GM23338 (cell line): ENCODE measurements at regions not wholly inside any gene's neighbourhood (a gene's known extent, or its start where the extent isn't known, plus 50 kb on each side); places are given as distances from the start of the nearest gene placed in this dataset.

Experiments used
- EZH2 ChIP-seq: fragments of 200-600 bp; sonication (generic); IDR thresholded peaks from one replicate; pipeline ENCODE4 v1.8.0; 2017; ENCODE audit warnings: antibody characterized with exemption, mild to moderate bottlenecking, low read depth; ENCODE audit not compliant: unreplicated experiment
- EZH2phosphoT487 ChIP-seq: fragments of 200-600 bp; sonication (generic); IDR thresholded peaks from one replicate; pipeline ENCODE4 v1.8.1; 2018; ENCODE audit warnings: antibody characterized with exemption; ENCODE audit not compliant: unreplicated experiment
- POLR2AphosphoS5 ChIP-seq: IDR thresholded peaks from 2 replicates; pipeline ENCODE4 v1.6.1; 2016; ENCODE audit warnings: antibody characterized with exemption, low read depth
- ZNF114 ChIP-seq: fragments of 250-450 bp; sonication (Bioruptor Pico); IDR thresholded peaks from 2 replicates; pipeline ENCODE4 v1.5.0; 2020; ENCODE audit warnings: mild to moderate bottlenecking, moderate library complexity
- TF ChIP-seq, protein P1 (sequence below), 2 experiments: fragments of 200-600 bp in 1 of 2; sonication (generic) in 1 of 2; conservative IDR thresholded peaks; 2 replicates each; pipeline versions ENCODE4 v1.5.1 to v1.6.1; 2016 to 2017; ENCODE audit warnings: antibody characterized with exemption in 2 of 2, low read depth in 2 of 2, mild to moderate bottlenecking in 2 of 2, moderate library complexity in 1 of 2

DNA sequence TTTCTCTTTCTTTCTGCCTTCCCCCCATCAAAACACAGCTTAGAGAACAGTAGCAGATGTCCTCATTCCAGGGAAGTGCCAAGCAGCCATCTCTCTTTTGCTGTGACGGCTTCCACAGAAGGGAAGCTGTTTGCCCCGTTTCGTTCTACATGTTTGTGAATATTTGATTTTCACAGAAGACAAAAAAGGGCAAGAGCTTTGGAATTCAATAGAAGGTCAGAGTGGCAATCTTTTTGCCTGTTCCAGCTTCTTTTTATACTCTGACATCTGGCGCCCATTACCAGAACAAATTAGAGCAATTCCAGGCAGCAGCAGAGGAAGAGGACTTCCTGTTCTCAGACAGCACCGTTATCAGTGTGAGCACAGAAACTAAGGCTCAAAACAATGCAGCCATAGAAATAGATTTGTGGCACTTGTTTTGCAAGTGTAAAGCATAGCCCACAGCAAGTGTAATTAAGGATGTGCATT lies 79.0 kb upstream of the CDH19 start:
- TF ChIP-seq, protein P1, sequence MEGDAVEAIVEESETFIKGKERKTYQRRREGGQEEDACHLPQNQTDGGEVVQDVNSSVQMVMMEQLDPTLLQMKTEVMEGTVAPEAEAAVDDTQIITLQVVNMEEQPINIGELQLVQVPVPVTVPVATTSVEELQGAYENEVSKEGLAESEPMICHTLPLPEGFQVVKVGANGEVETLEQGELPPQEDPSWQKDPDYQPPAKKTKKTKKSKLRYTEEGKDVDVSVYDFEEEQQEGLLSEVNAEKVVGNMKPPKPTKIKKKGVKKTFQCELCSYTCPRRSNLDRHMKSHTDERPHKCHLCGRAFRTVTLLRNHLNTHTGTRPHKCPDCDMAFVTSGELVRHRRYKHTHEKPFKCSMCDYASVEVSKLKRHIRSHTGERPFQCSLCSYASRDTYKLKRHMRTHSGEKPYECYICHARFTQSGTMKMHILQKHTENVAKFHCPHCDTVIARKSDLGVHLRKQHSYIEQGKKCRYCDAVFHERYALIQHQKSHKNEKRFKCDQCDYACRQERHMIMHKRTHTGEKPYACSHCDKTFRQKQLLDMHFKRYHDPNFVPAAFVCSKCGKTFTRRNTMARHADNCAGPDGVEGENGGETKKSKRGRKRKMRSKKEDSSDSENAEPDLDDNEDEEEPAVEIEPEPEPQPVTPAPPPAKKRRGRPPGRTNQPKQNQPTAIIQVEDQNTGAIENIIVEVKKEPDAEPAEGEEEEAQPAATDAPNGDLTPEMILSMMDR (conservative IDR thresholded peaks at IDR 0.05; ENCODE audit: low read depth in 2 of 2), result no peak
- TF ChIP-seq EZH2 (no peak), ZNF114 (no peak), POLR2AphosphoS5 (no peak), EZH2phosphoT487 (no peak)
